Upper lobe of right lung (tissue), 1 donor: ENCODE measurements at regions not wholly inside any gene's neighbourhood (a gene's known extent, or its start where the extent isn't known, plus 50 kb on each side); places are given as distances from the start of the nearest gene placed in this dataset.

Experiments
- ATAC-seq: fragments of 200-7000 bp; cut with Tn5 transposase; one replicate; pipeline ENCODE4 v1.9.1; 2020; ENCODE audit warnings: mild to moderate bottlenecking, moderate library complexity
- DNase-seq: peaks from one replicate; pipeline ENCODE4 v3.0.0-alpha.2; 2020
- H3K27ac ChIP-seq: fragments of 200-600 bp; one replicate; pipeline ENCODE4 v1.8.0; 2022
- H3K27me3 ChIP-seq: fragments of 200-600 bp; one replicate; pipeline ENCODE4 v1.8.0; 2022; ENCODE audit warnings: mild to moderate bottlenecking
- H3K36me3 ChIP-seq: fragments of 200-600 bp; one replicate; pipeline ENCODE4 v1.8.0; 2022
- H3K4me1 ChIP-seq: fragments of 200-600 bp; one replicate; pipeline ENCODE4 v1.8.0; 2022
- H3K4me3 ChIP-seq: fragments of 200-600 bp; one replicate; pipeline ENCODE4 v1.8.0; 2022; ENCODE audit warnings: mild to moderate bottlenecking
- H3K9me3 ChIP-seq: fragments of 200-600 bp; one replicate; pipeline ENCODE4 v1.8.0; 2022
- CTCF ChIP-seq: fragments of 200-600 bp; IDR thresholded peaks from one replicate; pipeline ENCODE4 v1.8.0; 2022; ENCODE audit warnings: antibody characterized with exemption
- intact Hi-C: fragments of 100-400 bp; cut with DNase I; formaldehyde crosslinking; loops from one replicate; pipeline ENCODE4 v1.11.0; 2022
- donor health status: DM: no; HTN: yes; CAD: no; lungs with severe emphysema.

DNA sequence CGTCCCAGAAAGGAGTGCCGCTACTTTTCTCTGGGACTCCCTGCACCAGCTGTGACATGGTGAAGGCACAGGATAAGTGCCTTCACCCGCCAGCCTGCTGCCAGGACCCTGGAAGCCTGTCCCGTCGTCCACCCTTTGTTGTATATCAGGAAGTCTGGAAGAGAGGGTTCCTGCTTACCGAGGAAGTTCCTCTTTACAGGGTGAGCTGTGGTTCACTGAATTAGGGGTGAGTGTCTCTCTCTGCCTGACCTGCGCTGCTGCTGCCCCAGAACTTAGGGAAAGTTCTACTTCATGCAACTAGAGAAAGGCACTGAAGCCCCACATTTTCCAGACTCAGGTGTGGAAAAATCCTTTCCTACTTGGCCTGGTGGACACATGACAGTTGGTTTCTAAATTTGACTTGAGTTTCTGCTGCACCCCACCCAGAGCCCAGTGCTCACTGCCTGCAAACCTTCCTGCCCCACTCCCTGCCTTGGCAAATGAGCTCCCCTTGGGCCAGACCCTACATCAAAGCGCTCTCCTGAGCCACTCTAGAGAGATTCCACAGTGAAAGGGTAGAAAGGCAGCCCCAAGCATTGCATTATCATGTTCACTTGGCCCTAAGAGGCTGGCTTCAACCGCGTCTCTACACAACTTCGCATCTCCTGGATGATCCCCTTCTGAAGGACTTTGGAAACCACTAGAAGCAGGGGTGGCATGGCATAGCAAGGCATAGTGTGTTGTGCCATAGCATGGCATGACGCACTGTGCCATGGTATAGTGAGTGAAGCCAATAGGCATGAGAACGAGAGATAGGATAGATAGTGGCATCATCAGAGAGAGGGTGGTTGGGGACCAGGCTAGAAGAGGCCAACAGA is 215.8 kb upstream of the CDYL start:
- H3K27ac ChIP-seq = no peak overlapping the region
- H3K36me3 ChIP-seq = no peaks in the 10 kb centered on the region
- no peak for TF ChIP-seq CTCF
- H3K9me3 ChIP-seq = no peaks in the 10 kb centered on the region
- no peak overlapping the region for H3K4me3 ChIP-seq
- H3K4me1 ChIP-seq = no peaks in the 10 kb centered on the region
- H3K27me3 ChIP-seq = no peaks in the 10 kb centered on the region
- ATAC-seq (peak; percentile 53), DNase-seq (no peak)
- intact Hi-C loops = no loop called here

- H3K27ac ChIP-seq = no peak overlapping the region
- intact Hi-C loops = no loop called here
- peak; percentile 21 for ATAC-seq
- TF ChIP-seq CTCF = no peak
- H3K4me3 ChIP-seq = no peak overlapping the region
- H3K4me1 ChIP-seq = no peaks in the 10 kb centered on the region
- H3K9me3 ChIP-seq = no peaks in the 10 kb centered on the region
- H3K36me3 ChIP-seq = no peaks in the 10 kb centered on the region
- no peaks in the 10 kb centered on the region for H3K27me3 ChIP-seq
- no peak for DNase-seq
Measured at GRCh38 chr6:4559281-4559875, 216.8 kb upstream of the CDYL start.

DNA sequence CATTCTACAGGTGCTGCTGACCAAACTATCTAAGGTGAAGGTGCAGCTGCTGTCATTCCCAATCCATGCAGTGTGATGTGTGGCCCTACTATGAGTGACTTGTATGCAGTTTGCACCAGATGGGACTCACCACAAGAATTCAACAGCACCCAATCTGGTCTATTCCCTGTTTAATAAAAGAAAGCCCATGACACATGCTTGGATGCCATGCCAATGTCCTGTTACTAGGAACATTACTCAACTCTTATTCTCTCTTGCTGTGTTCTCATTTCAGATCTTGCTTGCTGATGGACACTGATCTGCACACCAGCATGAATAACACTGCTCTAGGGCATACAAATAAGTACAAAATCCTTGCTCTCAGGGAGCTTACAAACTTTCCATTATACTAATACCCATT is 221.6 kb upstream of the CDYL start:
- H3K36me3 ChIP-seq = no peaks in the 10 kb centered on the region
- no peak for TF ChIP-seq CTCF
- H3K27me3 ChIP-seq = no peaks in the 10 kb centered on the region
- H3K4me3 ChIP-seq = no peak overlapping the region
- ATAC-seq = no peak
- H3K9me3 ChIP-seq = no peaks in the 10 kb centered on the region
- H3K4me1 ChIP-seq = no peaks in the 10 kb centered on the region
- intact Hi-C loops = no loop called here
- no peak for DNase-seq
- H3K27ac ChIP-seq = no peak overlapping the region

GRCh38 chr6:4553387-4553786 is 222.8 kb upstream of the CDYL start:
- H3K36me3 ChIP-seq = no peaks in the 10 kb centered on the region
- no peak for DNase-seq
- H3K4me3 ChIP-seq = no peak overlapping the region
- no peaks in the 10 kb centered on the region for H3K9me3 ChIP-seq
- H3K27ac ChIP-seq = no peak overlapping the region
- ATAC-seq = no peak
- intact Hi-C loops = no loop called here
- no peaks in the 10 kb centered on the region for H3K4me1 ChIP-seq
- TF ChIP-seq CTCF = no peak
- H3K27me3 ChIP-seq = no peaks in the 10 kb centered on the region

DNA sequence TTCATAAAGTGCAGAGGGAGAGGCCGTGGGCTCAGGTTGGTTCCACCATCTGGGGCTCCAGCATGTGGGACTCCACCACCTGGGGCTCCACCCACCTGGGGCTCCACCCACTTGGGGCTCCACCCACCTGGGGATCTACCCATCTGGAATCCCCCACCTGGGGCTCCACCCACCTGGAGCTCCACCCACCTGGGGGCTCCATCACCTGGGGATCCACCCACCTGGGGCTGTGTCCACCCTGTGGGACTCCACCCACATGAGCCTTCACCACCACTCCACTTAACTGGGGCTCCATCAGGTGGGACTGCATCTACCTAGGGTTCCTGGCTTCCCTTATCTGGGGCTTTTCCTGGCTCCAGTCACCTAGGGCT is 226.0 kb upstream of the CDYL start:
- DNase-seq (no peak), ATAC-seq (peak; percentile 35)
- Histone ChIP-seq H3K36me3 (no peaks in the 10 kb centered on the region), H3K9me3 (no peaks in the 10 kb centered on the region), H3K4me1 (no peaks in the 10 kb centered on the region), H3K27me3 (no peaks in the 10 kb centered on the region), H3K4me3 (no peak overlapping the region), H3K27ac (no peak overlapping the region)
- intact Hi-C loops = no loop called here
- no peak for TF ChIP-seq CTCF
